Skeletal muscle satellite cell (primary cell): ENCODE measurements at regions not wholly inside any gene's neighbourhood (a gene's known extent, or its start where the extent isn't known, plus 50 kb on each side); places are given as distances from the start of the nearest gene placed in this dataset.

Experiments
- H3K27me3 ChIP-seq: 2 replicates; pipeline ENCODE4 v1.7.0; 2013; ENCODE audit warnings: low read length; ENCODE audit not compliant: control insufficient read depth, insufficient read depth
- H3K36me3 ChIP-seq: 2 replicates; pipeline ENCODE4 v1.7.0; 2013; ENCODE audit warnings: mild to moderate bottlenecking, control low read depth, low read length; ENCODE audit not compliant: insufficient read depth
- H3K4me1 ChIP-seq: 2 replicates; pipeline ENCODE4 v1.7.0; 2013; ENCODE audit warnings: low read length; ENCODE audit not compliant: control insufficient read depth, insufficient read depth
- H3K4me2 ChIP-seq: 2 replicates; pipeline ENCODE4 v1.7.0; 2013; ENCODE audit warnings: mild to moderate bottlenecking, low read length
- H3K4me3 ChIP-seq: 2 replicates; pipeline ENCODE4 v1.7.0; 2013; ENCODE audit warnings: low read length
- H3K9ac ChIP-seq: 2 replicates; pipeline ENCODE4 v1.7.0; 2013; ENCODE audit warnings: mild to moderate bottlenecking, low read depth, low read length, moderate library complexity
- H3K9me3 ChIP-seq: replicated peaks from 2 replicates; pipeline ENCODE4 v1.7.0; 2013; ENCODE audit warnings: mild to moderate bottlenecking, control low read depth, low read length

- Histone ChIP-seq H3K9ac (no peak overlapping the region), H3K9me3 (no peaks in the 10 kb centered on the region), H3K4me1 (no peaks in the 10 kb centered on the region), H3K4me2 (no peak overlapping the region), H3K27me3 (no peaks in the 10 kb centered on the region), H3K36me3 (no peaks in the 10 kb centered on the region), H3K4me3 (no peak overlapping the region)
These were observed 404.9 kb upstream of the CDH5 start for GRCh38 chr16:65961476-65962143.

GRCh38 chr16:65959983-65960382 is 406.5 kb upstream of the CDH5 start:
- Histone ChIP-seq H3K4me2 (no peak overlapping the region), H3K27me3 (no peaks in the 10 kb centered on the region), H3K9ac (no peak overlapping the region), H3K9me3 (no peaks in the 10 kb centered on the region), H3K36me3 (no peaks in the 10 kb centered on the region), H3K4me3 (no peak overlapping the region), H3K4me1 (no peaks in the 10 kb centered on the region)

GRCh38 chr16:65958086-65958485 is 408.4 kb upstream of the CDH5 start:
- no peak overlapping the region for H3K9ac ChIP-seq
- no peak overlapping the region for H3K4me2 ChIP-seq
- H3K27me3 ChIP-seq, result no peaks in the 10 kb centered on the region
- no peaks in the 10 kb centered on the region for H3K36me3 ChIP-seq
- no peak overlapping the region for H3K4me3 ChIP-seq
- H3K9me3 ChIP-seq, result no peaks in the 10 kb centered on the region
- H3K4me1 ChIP-seq, result no peaks in the 10 kb centered on the region

GRCh38 chr16:65956100-65956499 is 410.4 kb upstream of the CDH5 start:
- Histone ChIP-seq H3K36me3 (no peaks in the 10 kb centered on the region), H3K27me3 (no peaks in the 10 kb centered on the region), H3K4me3 (no peak overlapping the region), H3K9ac (no peak overlapping the region), H3K9me3 (no peaks in the 10 kb centered on the region), H3K4me2 (no peak overlapping the region), H3K4me1 (no peaks in the 10 kb centered on the region)

GRCh38 chr16:65954446-65954845 is 412.0 kb upstream of the CDH5 start:
- no peaks in the 10 kb centered on the region for H3K9me3 ChIP-seq
- H3K9ac ChIP-seq, result no peak overlapping the region
- H3K4me3 ChIP-seq, result no peak overlapping the region
- H3K36me3 ChIP-seq, result no peaks in the 10 kb centered on the region
- H3K4me1 ChIP-seq, result no peaks in the 10 kb centered on the region
- no peak overlapping the region for H3K4me2 ChIP-seq
- H3K27me3 ChIP-seq, result no peaks in the 10 kb centered on the region

GRCh38 chr16:65950211-65950610 is 416.3 kb upstream of the CDH5 start:
- Histone ChIP-seq H3K4me2 (no peak overlapping the region), H3K36me3 (no peaks in the 10 kb centered on the region), H3K4me3 (no peak overlapping the region), H3K9me3 (no peaks in the 10 kb centered on the region), H3K27me3 (no peaks in the 10 kb centered on the region), H3K4me1 (no peaks in the 10 kb centered on the region), H3K9ac (no peak overlapping the region)

GRCh38 chr16:65948361-65948760 is 418.1 kb upstream of the CDH5 start:
- H3K4me3 ChIP-seq, result no peak overlapping the region
- H3K4me1 ChIP-seq, result no peaks in the 10 kb centered on the region
- H3K9ac ChIP-seq, result no peak overlapping the region
- H3K27me3 ChIP-seq, result no peaks in the 10 kb centered on the region
- H3K36me3 ChIP-seq, result no peaks in the 10 kb centered on the region
- no peak overlapping the region for H3K4me2 ChIP-seq
- H3K9me3 ChIP-seq, result no peaks in the 10 kb centered on the region

GRCh38 chr16:65947951-65948350 is 418.5 kb upstream of the CDH5 start:
- Histone ChIP-seq H3K36me3 (no peaks in the 10 kb centered on the region), H3K27me3 (no peaks in the 10 kb centered on the region), H3K9me3 (no peaks in the 10 kb centered on the region), H3K9ac (no peak overlapping the region), H3K4me2 (no peak overlapping the region), H3K4me3 (no peak overlapping the region), H3K4me1 (no peaks in the 10 kb centered on the region)

GRCh38 chr16:65945493-65945892 is 421.0 kb upstream of the CDH5 start:
- Histone ChIP-seq H3K4me1 (no peaks in the 10 kb centered on the region), H3K9me3 (no peaks in the 10 kb centered on the region), H3K27me3 (no peaks in the 10 kb centered on the region), H3K4me2 (no peak overlapping the region), H3K4me3 (no peak overlapping the region), H3K36me3 (no peaks in the 10 kb centered on the region), H3K9ac (no peak overlapping the region)

GRCh38 chr16:65944361-65944760 is 422.1 kb upstream of the CDH5 start:
- H3K36me3 ChIP-seq, result no peaks in the 10 kb centered on the region

GRCh38 chr16:65940711-65941110 is 425.8 kb upstream of the CDH5 start:
- Histone ChIP-seq H3K4me1 (no peaks in the 10 kb centered on the region), H3K4me3 (no peak overlapping the region), H3K27me3 (no peaks in the 10 kb centered on the region), H3K36me3 (no peaks in the 10 kb centered on the region), H3K4me2 (no peak overlapping the region), H3K9ac (no peak overlapping the region), H3K9me3 (no peaks in the 10 kb centered on the region)

More at GRCh38 chr16:65944361-65944760, 422.1 kb upstream of the CDH5 start:
- Histone ChIP-seq H3K4me1 (no peaks in the 10 kb centered on the region), H3K9me3 (no peaks in the 10 kb centered on the region), H3K4me3 (no peak overlapping the region), H3K27me3 (no peaks in the 10 kb centered on the region), H3K9ac (no peak overlapping the region), H3K4me2 (no peak overlapping the region)

- H3K27me3 ChIP-seq, result no peaks in the 10 kb centered on the region
- H3K9ac ChIP-seq, result no peak overlapping the region
- no peaks in the 10 kb centered on the region for H3K36me3 ChIP-seq
- no peaks in the 10 kb centered on the region for H3K4me1 ChIP-seq
- no peaks in the 10 kb centered on the region for H3K9me3 ChIP-seq
- H3K4me2 ChIP-seq, result no peak overlapping the region
- no peak overlapping the region for H3K4me3 ChIP-seq
These were observed 428.4 kb upstream of the CDH5 start for GRCh38 chr16:65938083-65938482.
